Activated B cell treated with CpG ODN at 0.5 μM for 24 hours (primary cell): ENCODE measurements at regions not wholly inside any gene's neighbourhood (a gene's known extent, or its start where the extent isn't known, plus 50 kb on each side); places are given as distances from the start of the nearest gene placed in this dataset.
"Not testable (repeated sequence)": the region's sequence is repeated elsewhere in the genome, so short reads cannot be mapped to it uniquely, and the experiment has no call there.

Experiments
- ATAC-seq: fragments of 200-7000 bp; cut with Tn5 transposase; one replicate; pipeline ENCODE4 v1.10.0; 2021; ENCODE audit warnings: low read depth, mild to moderate bottlenecking, moderate library complexity
- CTCF ChIA-PET: fragments of 350-600 bp; sonication (Branson Sonifier 250); formaldehyde crosslinking; loops from one replicate; lab custom pipeline; 2021; ENCODE audit warnings: antibody characterized with exemption; lab: Charles Lee
- POLR2A ChIA-PET: fragments of 350-600 bp; sonication (Branson Sonifier 250); formaldehyde crosslinking; loops from one replicate; lab custom pipeline; 2021; ENCODE audit warnings: antibody characterized with exemption; lab: Charles Lee
- DNase-seq: peaks from one replicate; pipeline ENCODE4 v3.0.0; 2022
- H3K27ac Mint-ChIP-seq: one replicate; pipeline ENCODE4 v1.8.0; 2020; ENCODE audit warnings: mixed read lengths
- H3K27me3 Mint-ChIP-seq: one replicate; pipeline ENCODE4 v1.8.0; 2021; ENCODE audit warnings: mixed read lengths
- H3K36me3 Mint-ChIP-seq: one replicate; pipeline ENCODE4 v1.8.0; 2021; ENCODE audit warnings: low read depth, mixed read lengths
- H3K4me1 Mint-ChIP-seq: one replicate; pipeline ENCODE4 v1.8.0; 2021; ENCODE audit warnings: mixed read lengths
- H3K4me3 Mint-ChIP-seq: one replicate; pipeline ENCODE4 v1.8.0; 2020; ENCODE audit warnings: mild to moderate bottlenecking, mixed read lengths
- H3K9me3 Mint-ChIP-seq: one replicate; pipeline ENCODE4 v1.8.0; 2020; ENCODE audit warnings: mixed read lengths
- CTCF ChIP-seq: fragments of 200-600 bp; IDR thresholded peaks from one replicate; pipeline ENCODE4 v1.8.0; 2022; ENCODE audit warnings: antibody characterized with exemption, mild to moderate bottlenecking
- intact Hi-C: fragments of 100-400 bp; cut with micrococcal nuclease; formaldehyde crosslinking; loops from one replicate; pipeline ENCODE4 v1.15.1; 2024

- CTCF ChIA-PET, result no interaction called here
- intact Hi-C loops, result no loop called here
- Mint-ChIP-seq H3K4me3 (no peak overlapping the region), H3K36me3 (no peaks in the 10 kb centered on the region), H3K27ac (no peak overlapping the region), H3K9me3 (peaks cover 16% of the 10 kb centered on the region), H3K27me3 (no peaks in the 10 kb centered on the region), H3K4me1 (no peaks in the 10 kb centered on the region)
- POLR2A ChIA-PET, result no interaction called here
- no peak for TF ChIP-seq CTCF
- ATAC-seq, result no peak
- no peak for DNase-seq
Measured at GRCh38 chr4:12447451-12447850, 1018.8 kb upstream of the HS3ST1 start.

- ChIA-PET CTCF (no interaction called here), POLR2A (no interaction called here)
- intact Hi-C loops, result no loop called here
- H3K27me3 Mint-ChIP-seq, result no peaks in the 10 kb centered on the region
- H3K4me3 Mint-ChIP-seq, result no peak overlapping the region
- H3K27ac Mint-ChIP-seq, result no peak overlapping the region
- no peak for DNase-seq
- no peaks in the 10 kb centered on the region for H3K36me3 Mint-ChIP-seq
- no peaks in the 10 kb centered on the region for H3K4me1 Mint-ChIP-seq
- no peak for ATAC-seq
- TF ChIP-seq CTCF, result no peak
- peaks cover 16% of the 10 kb centered on the region for H3K9me3 Mint-ChIP-seq
Measured at GRCh38 chr4:12446657-12447185, 1018.0 kb upstream of the HS3ST1 start.

GRCh38 chr4:12446256-12446655, 1017.6 kb upstream of the HS3ST1 start:
- H3K27me3 Mint-ChIP-seq, result no peaks in the 10 kb centered on the region
- CTCF ChIA-PET, result no interaction called here

GRCh38 chr4:12445711-12446235, 1017.1 kb upstream of the HS3ST1 start:
- Mint-ChIP-seq H3K27ac (no peak overlapping the region), H3K36me3 (no peaks in the 10 kb centered on the region), H3K9me3 (peaks cover 12% of the 10 kb centered on the region), H3K27me3 (no peaks in the 10 kb centered on the region), H3K4me1 (no peaks in the 10 kb centered on the region), H3K4me3 (no peak overlapping the region)
- TF ChIP-seq CTCF, result no peak
- CTCF ChIA-PET, result no interaction called here
- POLR2A ChIA-PET, result no interaction called here
- no peak for ATAC-seq
- intact Hi-C loops, result no loop called here
- DNase-seq, result no peak

More at GRCh38 chr4:12446256-12446655, 1017.6 kb upstream of the HS3ST1 start:
- intact Hi-C loops, result no loop called here
- Mint-ChIP-seq H3K4me1 (no peaks in the 10 kb centered on the region), H3K36me3 (no peaks in the 10 kb centered on the region), H3K9me3 (peaks cover 13% of the 10 kb centered on the region), H3K27ac (no peak overlapping the region), H3K4me3 (no peak overlapping the region)
- POLR2A ChIA-PET, result no interaction called here
- ATAC-seq (no peak), DNase-seq (no peak)
- TF ChIP-seq CTCF, result no peak

- no peak for TF ChIP-seq CTCF
- Mint-ChIP-seq H3K4me3 (no peak overlapping the region), H3K27ac (no peak overlapping the region), H3K27me3 (no peaks in the 10 kb centered on the region), H3K9me3 (no peaks in the 10 kb centered on the region), H3K36me3 (no peaks in the 10 kb centered on the region), H3K4me1 (no peaks in the 10 kb centered on the region)
- ChIA-PET CTCF (no interaction called here), POLR2A (no interaction called here)
- no peak for DNase-seq
- ATAC-seq, result no peak
- intact Hi-C loops, result no loop called here
Measured at GRCh38 chr4:12439633-12440305, 1011.1 kb upstream of the HS3ST1 start.

GRCh38 chr4:12431259-12431658, 1002.6 kb upstream of the HS3ST1 start:
- CTCF ChIA-PET, H3K27ac Mint-ChIP-seq, H3K9me3 Mint-ChIP-seq, DNase-seq, H3K4me3 Mint-ChIP-seq, H3K27me3 Mint-ChIP-seq, POLR2A ChIA-PET, H3K36me3 Mint-ChIP-seq, intact Hi-C loops, H3K4me1 Mint-ChIP-seq, ATAC-seq: not testable (repeated sequence)
